Type B pancreatic cell (in vitro differentiated cells): ENCODE measurements at regions not wholly inside any gene's neighbourhood (a gene's known extent, or its start where the extent isn't known, plus 50 kb on each side); places are given as distances from the start of the nearest gene placed in this dataset.

Experiments
- DNase-seq: peaks from one replicate; pipeline ENCODE4 v3.0.0; 2021; ENCODE audit warnings: mixed read lengths; ENCODE audit not compliant: unreplicated experiment; ENCODE audit errors: extremely low spot score
- H3K27ac Mint-ChIP-seq: 2 replicates; pipeline ENCODE4 v1.8.0; 2021; ENCODE audit warnings: mild to moderate bottlenecking, mixed read lengths
- H3K27me3 Mint-ChIP-seq: 2 replicates; pipeline ENCODE4 v1.8.0; 2021; ENCODE audit warnings: mixed read lengths
- H3K36me3 Mint-ChIP-seq: 2 replicates; pipeline ENCODE4 v1.8.0; 2021; ENCODE audit warnings: mixed read lengths
- H3K4me1 Mint-ChIP-seq: one replicate; pipeline ENCODE4 v1.8.0; 2021; ENCODE audit warnings: mixed read lengths; ENCODE audit not compliant: unreplicated experiment
- H3K4me3 Mint-ChIP-seq: 2 replicates; pipeline ENCODE4 v1.8.0; 2021; ENCODE audit warnings: mild to moderate bottlenecking, mixed read lengths
- H3K9me3 Mint-ChIP-seq: 2 replicates; pipeline ENCODE4 v1.8.0; 2021; ENCODE audit warnings: mixed read lengths
- CTCF ChIP-seq: fragments of 200-600 bp; sonication (generic); conservative IDR thresholded peaks from 2 replicates; pipeline ENCODE4 v1.5.0; 2021; ENCODE audit warnings: antibody characterized with exemption, mild to moderate bottlenecking

GRCh38 chr7:155363852-155364600 is 66.3 kb downstream of the INSIG1 start:
- Mint-ChIP-seq H3K9me3 (no peaks in the 10 kb centered on the region), H3K27me3 (peaks cover 76% of the 10 kb centered on the region), H3K36me3 (no peaks in the 10 kb centered on the region), H3K4me3 (no peak overlapping the region), H3K4me1 (no peaks in the 10 kb centered on the region), H3K27ac (no peak overlapping the region)
- DNase-seq, result no peak
- TF ChIP-seq CTCF, result no peak

DNA sequence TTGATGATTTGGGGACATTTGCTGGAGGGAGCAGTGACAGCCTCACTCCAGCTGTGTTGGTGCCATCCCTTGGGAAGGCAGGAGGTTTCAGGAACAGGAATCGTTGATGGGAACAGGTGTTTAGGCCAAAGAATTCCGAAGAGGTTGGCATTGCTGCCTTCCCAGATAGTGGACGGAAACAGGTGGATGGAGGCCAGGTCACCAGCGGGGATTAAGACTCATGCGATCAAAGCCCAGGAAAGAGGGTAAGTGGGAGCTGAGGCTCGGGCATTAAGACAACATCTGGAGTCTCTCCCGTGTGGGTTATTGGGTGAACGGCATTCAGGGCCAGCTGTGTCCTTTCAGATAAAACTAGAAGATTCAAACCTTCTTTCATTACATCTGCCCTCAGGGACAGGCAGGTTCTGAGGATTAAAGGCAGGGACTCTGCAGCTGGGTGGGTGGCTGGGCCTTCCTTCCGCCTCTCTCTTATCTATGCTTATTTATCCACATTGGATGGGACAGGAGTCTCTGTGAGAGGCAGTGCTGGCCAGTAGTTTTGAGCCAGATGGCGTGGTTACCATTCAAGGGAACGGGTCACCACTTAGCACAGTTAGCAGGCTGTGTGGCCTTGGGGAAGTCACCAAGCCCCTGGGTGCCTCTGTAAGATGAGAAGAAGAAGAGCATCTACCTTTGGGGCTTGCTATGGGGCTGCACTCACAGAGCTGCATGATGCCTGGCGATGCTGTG is 67.6 kb downstream of the INSIG1 start:
- no peaks in the 10 kb centered on the region for H3K36me3 Mint-ChIP-seq
- H3K27me3 Mint-ChIP-seq, result peaks cover 76% of the 10 kb centered on the region
- no peak overlapping the region for H3K4me3 Mint-ChIP-seq
- no peak for TF ChIP-seq CTCF
- H3K9me3 Mint-ChIP-seq, result no peaks in the 10 kb centered on the region
- H3K4me1 Mint-ChIP-seq, result no peaks in the 10 kb centered on the region
- no peak for DNase-seq
- no peak overlapping the region for H3K27ac Mint-ChIP-seq

- no peaks in the 10 kb centered on the region for H3K36me3 Mint-ChIP-seq
- H3K4me3 Mint-ChIP-seq, result no peak overlapping the region
- H3K9me3 Mint-ChIP-seq, result no peaks in the 10 kb centered on the region
- DNase-seq, result no peak
- H3K4me1 Mint-ChIP-seq, result peaks cover 5% of the 10 kb centered on the region
- no peak overlapping the region for H3K27ac Mint-ChIP-seq
- peaks cover 73% of the 10 kb centered on the region for H3K27me3 Mint-ChIP-seq
- TF ChIP-seq CTCF, result no peak
Measured at GRCh38 chr7:155368894-155369600, 71.4 kb downstream of the INSIG1 start.

DNA sequence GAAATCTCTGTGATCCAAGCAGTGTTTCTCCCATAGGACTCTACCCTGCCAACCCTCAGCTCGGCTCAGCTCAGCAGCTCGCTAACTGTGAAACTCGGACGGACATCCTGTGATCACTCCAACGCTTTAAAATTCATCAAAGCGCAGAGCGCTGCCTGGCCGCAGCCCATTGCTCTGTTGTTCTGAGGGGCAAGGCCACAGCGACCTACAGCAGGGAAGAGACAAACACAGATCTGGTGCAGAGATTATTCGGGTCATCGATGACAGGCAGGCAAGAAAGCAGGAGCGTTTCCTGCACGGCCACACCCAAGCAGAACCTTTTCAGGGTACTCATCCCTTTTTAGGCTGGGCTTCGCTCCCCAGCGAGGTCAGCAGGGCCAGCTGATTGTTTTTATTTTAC is 72.1 kb downstream of the INSIG1 start:
- H3K27me3 Mint-ChIP-seq, result peaks cover 70% of the 10 kb centered on the region
- no peaks in the 10 kb centered on the region for H3K9me3 Mint-ChIP-seq
- H3K27ac Mint-ChIP-seq, result no peak overlapping the region
- H3K4me1 Mint-ChIP-seq, result peaks cover 5% of the 10 kb centered on the region
- DNase-seq, result no peak
- no peaks in the 10 kb centered on the region for H3K36me3 Mint-ChIP-seq
- TF ChIP-seq CTCF, result no peak
- H3K4me3 Mint-ChIP-seq, result no peak overlapping the region

DNA sequence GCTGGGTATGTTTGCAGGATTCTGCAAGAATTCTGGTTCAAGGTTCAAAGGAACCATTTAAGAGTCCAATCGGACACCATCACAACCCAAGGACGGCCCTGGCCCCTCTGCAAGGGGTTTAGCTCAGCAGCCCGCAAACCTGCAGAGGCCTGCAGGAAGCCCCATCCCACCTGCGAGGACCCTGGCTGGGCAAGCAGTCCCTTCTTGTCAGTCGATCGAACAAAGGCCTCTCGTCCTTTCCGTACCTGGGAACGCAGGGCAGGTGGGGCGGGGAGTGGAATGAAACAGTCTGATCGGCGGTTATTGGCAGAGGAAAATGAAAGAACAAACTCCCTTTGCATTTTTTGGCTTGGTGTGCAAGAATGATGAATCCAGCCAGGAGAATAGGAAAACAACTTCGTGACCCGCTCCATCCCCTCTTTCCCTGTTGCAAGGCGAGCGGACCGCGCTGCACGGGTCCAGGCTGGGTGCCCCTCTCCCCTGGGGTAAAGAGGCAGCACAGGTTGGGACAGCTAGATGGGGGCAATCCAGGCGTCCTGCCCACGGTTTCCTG is 73.7 kb downstream of the INSIG1 start:
- H3K4me1 Mint-ChIP-seq, result peaks cover 8% of the 10 kb centered on the region

More for the DNA sequence above, 73.7 kb downstream of the INSIG1 start:
- TF ChIP-seq CTCF, result no peak
- no peak for DNase-seq
- Mint-ChIP-seq H3K36me3 (no peaks in the 10 kb centered on the region), H3K9me3 (no peaks in the 10 kb centered on the region), H3K4me3 (no peak overlapping the region), H3K27me3 (peaks cover 78% of the 10 kb centered on the region), H3K27ac (no peak overlapping the region)
